ENCODE measurements at regions not wholly inside any gene's neighbourhood (a gene's known extent, or its start where the extent isn't known, plus 50 kb on each side); places are given as distances from the start of the nearest gene placed in this dataset.

DNA sequence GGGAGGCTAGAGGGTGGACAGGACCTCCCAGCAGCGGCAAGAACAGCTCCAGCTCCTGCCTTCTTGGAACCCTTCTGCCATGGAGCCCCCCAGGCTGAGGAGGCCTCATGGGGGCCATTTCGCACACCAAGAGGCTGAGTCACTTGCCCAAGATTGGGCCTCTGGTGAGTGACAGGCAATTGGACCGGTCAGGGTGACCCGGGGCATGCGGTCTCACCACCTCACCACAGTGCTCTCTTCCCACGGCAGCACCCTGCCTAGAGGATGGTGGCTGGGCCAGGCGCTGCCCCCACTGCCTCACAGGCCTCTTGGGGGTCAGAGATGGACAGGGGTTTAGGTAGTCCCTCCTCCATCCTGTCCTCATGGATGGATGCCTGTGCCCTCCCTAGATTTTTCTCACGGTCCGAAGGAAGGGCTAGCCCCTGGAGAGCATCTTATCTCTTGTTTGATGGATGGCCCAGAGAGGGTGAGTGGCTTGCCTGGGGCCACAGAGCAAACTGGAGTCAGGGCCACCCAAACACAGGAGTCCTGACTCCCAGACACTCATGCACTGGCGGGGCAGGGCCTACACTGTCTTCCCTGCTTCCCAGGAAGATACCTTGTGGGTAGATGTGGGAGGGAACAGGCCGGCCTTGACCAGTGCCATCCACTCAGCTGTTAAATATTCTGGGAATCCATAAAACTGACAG, 119.2 kb downstream of the INHBB start:
- no peak for TF ChIP-seq MBD1 (CRISPR knock-in tag; IDR thresholded peaks at IDR 0.05)
- no peak for TF ChIP-seq SAP30 (IDR thresholded peaks at IDR 0.05; ENCODE audit: borderline replicate concordance, insufficient read depth, low read depth, low read length, poor library complexity, severe bottlenecking)
- no peak for TF ChIP-seq POLR2AphosphoS5 (IDR thresholded peaks at IDR 0.05; ENCODE audit: control insufficient read depth, insufficient read depth, low read depth, low read length)
- TF ChIP-seq E2F4 (CRISPR knock-in tag; IDR thresholded peaks at IDR 0.05; ENCODE audit: low read depth), result no peak
- no peak for TF ChIP-seq EZH2 (IDR thresholded peaks at IDR 0.05; ENCODE audit: borderline replicate concordance, low read depth, low read length)
- no peak for TF ChIP-seq BHLHE40 (IDR thresholded peaks at IDR 0.05; ENCODE audit: low read length)
